IMR-90 (cell line): ENCODE measurements at regions not wholly inside any gene's neighbourhood (a gene's known extent, or its start where the extent isn't known, plus 50 kb on each side); places are given as distances from the start of the nearest gene placed in this dataset.

Experiments
- ATAC-seq: fragments of 200-7000 bp; cut with Tn5 transposase; 2 replicates; pipeline ENCODE4 v1.9.1; 2020; ENCODE audit warnings: low read depth, mild to moderate bottlenecking, moderate library complexity
- BruUV-seq: library from RNA; stranded (reverse); fragments of 400-500 nt; replicated peaks from 2 replicates; lab custom pipeline; 2021; lab: Mats Ljungman, UMichigan
- CTCF ChIA-PET: fragments of 300-600 bp; formaldehyde crosslinking; extraction: SDS; loops from one replicate; lab custom pipeline; 2021; ENCODE audit warnings: antibody characterized with exemption; lab: Yijun Ruan, JAX
- POLR2A ChIA-PET: fragments of 300-600 bp; sonication (Branson Sonifier 250); formaldehyde crosslinking; loops from one replicate; lab custom pipeline; 2022; ENCODE audit warnings: antibody characterized with exemption; ENCODE audit not compliant: unreplicated experiment; lab: Charles Lee
- DNase-seq: peaks from one replicate; pipeline ENCODE4 v3.0.0; 2013
- H2AFZ ChIP-seq: replicated peaks from 2 replicates; pipeline ENCODE3; 2013; ENCODE audit warnings: low read length, mild to moderate bottlenecking; ENCODE audit not compliant: poor library complexity
- H2AK5ac ChIP-seq: 2 replicates; pipeline ENCODE4 v1.6.1; 2013; ENCODE audit warnings: low read depth, low read length, inconsistent platforms
- H2AK9ac ChIP-seq: replicated peaks from 2 replicates; pipeline ENCODE3; 2013; ENCODE audit warnings: mild to moderate bottlenecking, low read depth, low read length, moderate library complexity; ENCODE audit not compliant: poor library complexity
- H2BK120ac ChIP-seq: 2 replicates; pipeline ENCODE4 v1.6.1; 2013; ENCODE audit warnings: low read depth, low read length, inconsistent platforms
- H2BK15ac ChIP-seq: 3 replicates; pipeline ENCODE4 v1.6.1; 2013; ENCODE audit warnings: low read depth, low read length, inconsistent platforms
- H2BK20ac ChIP-seq: 2 replicates; pipeline ENCODE4 v1.6.1; 2013; ENCODE audit warnings: low read depth, mild to moderate bottlenecking, inconsistent platforms, low read length, moderate library complexity
- H2BK5ac ChIP-seq: 2 replicates; pipeline ENCODE4 v1.6.1; 2013; ENCODE audit warnings: mild to moderate bottlenecking, low read depth, low read length, inconsistent platforms; ENCODE audit not compliant: poor library complexity, severe bottlenecking
- H3K14ac ChIP-seq: replicated peaks from 2 replicates; pipeline ENCODE4 v1.6.1; 2013; ENCODE audit warnings: low read depth, low read length, inconsistent platforms
- H3K18ac ChIP-seq: 2 replicates; pipeline ENCODE4 v1.6.1; 2013; ENCODE audit warnings: low read depth, low read length, control low read depth
- H3K23ac ChIP-seq: 2 replicates; pipeline ENCODE4 v1.6.1; 2013; ENCODE audit warnings: low read depth, low read length, inconsistent platforms
- H3K27ac ChIP-seq: 2 replicates; pipeline ENCODE4 v1.5.1; 2013; ENCODE audit warnings: mild to moderate bottlenecking, control low read depth, low read length; ENCODE audit not compliant: insufficient read depth
- H3K27me3 ChIP-seq: 2 replicates; pipeline ENCODE4 v1.6.1; 2013; ENCODE audit warnings: low read length; ENCODE audit not compliant: control insufficient read depth, insufficient read depth
- H3K36me3 ChIP-seq: 2 replicates; pipeline ENCODE4 v1.6.1; 2013; ENCODE audit warnings: low read length, mixed read lengths; ENCODE audit not compliant: control insufficient read depth, insufficient read depth
- H3K4ac ChIP-seq: 2 replicates; pipeline ENCODE4 v1.6.1; 2013; ENCODE audit warnings: low read depth, low read length, inconsistent platforms
- H3K4me1 ChIP-seq: 2 replicates; pipeline ENCODE4 v1.6.1; 2013; ENCODE audit warnings: low read length, mixed read lengths; ENCODE audit not compliant: control insufficient read depth, insufficient read depth
- H3K4me2 ChIP-seq: 2 replicates; pipeline ENCODE4 v1.6.1; 2013; ENCODE audit warnings: low read depth, mild to moderate bottlenecking, control low read depth, low read length, moderate library complexity
- H3K4me3 ChIP-seq: 2 replicates; pipeline ENCODE4 v1.5.1; 2013; ENCODE audit warnings: low read depth, mild to moderate bottlenecking, control low read depth, low read length, moderate library complexity; ENCODE audit not compliant: insufficient read depth
- H3K56ac ChIP-seq: 2 replicates; pipeline ENCODE4 v1.6.1; 2013; ENCODE audit warnings: low read length, inconsistent platforms; ENCODE audit not compliant: insufficient read depth; ENCODE audit errors: extremely low read depth
- H3K79me1 ChIP-seq, 2 experiments: 2 replicates each; pipeline ENCODE4 v1.6.1; 2013; ENCODE audit warnings: low read length in 2 of 2, inconsistent platforms in 1 of 2, low read depth in 1 of 2
- H3K9ac ChIP-seq: 2 replicates; pipeline ENCODE4 v1.6.1; 2013; ENCODE audit warnings: low read depth, low read length, control low read depth
- H3K9me1 ChIP-seq: 2 replicates; pipeline ENCODE4 v1.6.1; 2013; ENCODE audit warnings: low read length, inconsistent platforms; ENCODE audit not compliant: insufficient read depth
- H3K9me3 ChIP-seq: 2 replicates; pipeline ENCODE4 v1.6.1; 2013; ENCODE audit warnings: low read length; ENCODE audit not compliant: control insufficient read depth, insufficient read depth
- H4K20me1 ChIP-seq: 2 replicates; pipeline ENCODE4 v1.6.1; 2013; ENCODE audit warnings: low read length, inconsistent platforms; ENCODE audit not compliant: insufficient read depth
- H4K5ac ChIP-seq: 2 replicates; pipeline ENCODE4 v1.6.1; 2013; ENCODE audit warnings: mild to moderate bottlenecking, low read depth, low read length, control low read depth
- H4K8ac ChIP-seq, 2 experiments: 2 replicates each; pipeline ENCODE4 v1.6.1; 2013; ENCODE audit warnings: low read depth in 2 of 2, low read length in 2 of 2, control low read depth in 1 of 2, inconsistent platforms in 1 of 2
- H4K91ac ChIP-seq: 2 replicates; pipeline ENCODE4 v1.6.1; 2013; ENCODE audit warnings: low read depth, low read length, inconsistent platforms; ENCODE audit not compliant: insufficient read depth
- BHLHE40 ChIP-seq: fragments of 150-350 bp; IDR thresholded peaks from 2 replicates; pipeline ENCODE4 v1.6.1; 2016; ENCODE audit warnings: mild to moderate bottlenecking, low read depth, low read length
- CEBPB ChIP-seq: IDR thresholded peaks from 2 replicates; pipeline ENCODE4 v1.6.1; 2012; ENCODE audit warnings: low read depth, low read length, improper control_type of control experiment
- CHD1 ChIP-seq: IDR thresholded peaks from 2 replicates; pipeline ENCODE4 v1.6.1; 2012; ENCODE audit warnings: low read depth, low read length, improper control_type of control experiment
- FOS ChIP-seq: fragments of 150-350 bp; IDR thresholded peaks from 2 replicates; pipeline ENCODE4 v1.6.1; 2016; ENCODE audit warnings: low read depth, low read length
- MAFK ChIP-seq: IDR thresholded peaks from 2 replicates; pipeline ENCODE4 v1.6.1; 2012; ENCODE audit warnings: low read depth, low read length, improper control_type of control experiment
- MAZ ChIP-seq: IDR thresholded peaks from 2 replicates; pipeline ENCODE4 v1.6.1; 2012; ENCODE audit warnings: low read depth, mild to moderate bottlenecking, low read length, improper control_type of control experiment, moderate library complexity, borderline replicate concordance
- MXI1 ChIP-seq: IDR thresholded peaks from 2 replicates; pipeline ENCODE4 v1.6.1; 2012; ENCODE audit warnings: low read depth, mild to moderate bottlenecking, low read length, moderate library complexity, borderline replicate concordance
- NFE2L2 ChIP-seq: fragments of 150-350 bp; IDR thresholded peaks from 2 replicates; pipeline ENCODE4 v1.6.1; 2016; ENCODE audit warnings: low read depth, mild to moderate bottlenecking, low read length
- POLR2A ChIP-seq: IDR thresholded peaks from 2 replicates; pipeline ENCODE4 v1.6.1; 2012; ENCODE audit warnings: mild to moderate bottlenecking, low read depth, low read length
- RAD21 ChIP-seq: IDR thresholded peaks from 2 replicates; pipeline ENCODE4 v1.6.1; 2012; ENCODE audit warnings: low read length, improper control_type of control experiment
- RCOR1 ChIP-seq: IDR thresholded peaks from 2 replicates; pipeline ENCODE4 v1.6.1; 2012; ENCODE audit warnings: mild to moderate bottlenecking, low read length, improper control_type of control experiment; ENCODE audit not compliant: insufficient replicate concordance
- RFX5 ChIP-seq: IDR thresholded peaks from 2 replicates; pipeline ENCODE4 v1.8.0; 2012; ENCODE audit warnings: low read depth, mild to moderate bottlenecking, low read length, moderate library complexity
- SMC3 ChIP-seq: fragments of 150-350 bp; IDR thresholded peaks from 2 replicates; pipeline ENCODE4 v1.6.1; 2016; ENCODE audit warnings: low read depth, mild to moderate bottlenecking, antibody characterized with exemption, low read length, moderate library complexity
- WGBS, 2 experiments: methylation state at CpG; one replicate each; pipeline versions ENCODE4 v1.1.5 to v1.1.7; 2013; ENCODE audit warnings: missing lambda C conversion rate in 2 of 2; ENCODE audit not compliant: insufficient read length in 1 of 2; ENCODE audit errors: extremely low coverage in 2 of 2; 5-methylcytosine and 5-hydroxymethylcytosine counted together
- dilution Hi-C: fragments of 300-500 bp; cut with HindIII; formaldehyde crosslinking; loops from one replicate; pipeline ENCODE4 v1.14.3; 2018; ENCODE audit warnings: low sequenced_read_pairs; ENCODE audit not compliant: unreplicated experiment
- in situ Hi-C: fragments of 300-500 bp; cut with MboI; formaldehyde crosslinking; loops from 3 replicates; pipeline ENCODE4 v1.14.3; 2019; ENCODE audit warnings: low sequenced_read_pairs, inconsistent platforms, mixed read lengths
- intact Hi-C: fragments of 100-400 bp; cut with micrococcal nuclease; formaldehyde crosslinking; loops from 2 replicates; pipeline ENCODE4 v1.10.0; 2022
- TF ChIP-seq, protein P1 (sequence below): conservative IDR thresholded peaks from 2 replicates; pipeline ENCODE4 v1.5.1; 2012; ENCODE audit warnings: mild to moderate bottlenecking, low read depth, low read length, improper control_type of control experiment
- TF ChIP-seq, protein P2 (sequence below): fragments of 150-350 bp; IDR thresholded peaks from 2 replicates; pipeline ENCODE4 v1.6.1; 2017; ENCODE audit warnings: mild to moderate bottlenecking, antibody characterized with exemption, low read length, low read depth
- TF ChIP-seq, protein P3 (sequence below): fragments of 150-350 bp; IDR thresholded peaks from 2 replicates; pipeline ENCODE4 v1.6.1; 2016; ENCODE audit warnings: low read depth, mild to moderate bottlenecking, low read length, moderate library complexity, borderline replicate concordance

DNA sequence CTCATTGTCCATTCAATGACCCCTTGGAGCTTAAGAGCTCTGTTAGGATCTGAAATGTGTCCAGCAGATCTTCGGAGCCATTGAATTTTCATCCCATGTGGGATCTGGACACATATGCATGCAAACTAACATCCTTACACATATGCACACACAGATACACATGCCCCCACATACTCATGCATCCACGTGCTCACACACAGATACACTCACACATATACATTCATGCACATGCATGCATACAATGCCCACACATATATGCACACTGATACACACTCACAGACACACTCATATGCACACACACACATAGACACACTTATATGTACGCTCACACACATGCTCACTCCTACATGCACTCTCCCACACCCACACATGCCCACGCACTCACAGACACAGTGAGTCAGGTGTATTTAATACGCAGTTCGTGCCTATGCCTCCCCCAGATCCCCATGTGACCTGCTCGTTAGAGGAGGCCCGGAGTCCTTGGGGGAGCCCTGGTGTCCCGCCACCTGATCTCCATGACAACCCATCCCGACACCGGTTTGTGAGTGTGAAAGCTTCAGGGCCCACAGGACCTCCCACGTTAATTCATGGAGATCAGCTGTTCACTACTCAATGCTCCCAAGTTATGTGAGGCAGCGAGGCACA, 121.9 kb upstream of the SULF2 start:
- no peak overlapping the region for H2BK5ac ChIP-seq
- no peak overlapping the region for H4K5ac ChIP-seq
- no peak overlapping the region for H3K4me2 ChIP-seq
- H3K4me1 ChIP-seq: no peaks in the 10 kb centered on the region
- no peak overlapping the region for H3K18ac ChIP-seq
- WGBS, 2 experiments: 59% methylated on average over 4 of the region's 13 CpGs; no CpG with 5 or more reads in 1 of the 2 experiments
- no peak for ATAC-seq
- H4K8ac ChIP-seq: no peak overlapping the region
- no peak overlapping the region for H2AFZ ChIP-seq
- no peaks in the 10 kb centered on the region for H3K9me1 ChIP-seq
- no peak overlapping the region for H3K9ac ChIP-seq
- ChIA-PET POLR2A (no interaction called here), CTCF (no interaction called here)
- H3K27ac ChIP-seq: no peak overlapping the region
- no peaks in the 10 kb centered on the region; the same call in 1 of the 2 replicates for H3K27me3 ChIP-seq
- no peak overlapping the region for H2AK9ac ChIP-seq
- H4K20me1 ChIP-seq: no peaks in the 10 kb centered on the region
- intact Hi-C loops: no loop called here
- dilution Hi-C loops: no loop called here
- no peak overlapping the region for H3K4me3 ChIP-seq
- H3K14ac ChIP-seq: no peak overlapping the region
- H2BK120ac ChIP-seq: no peak overlapping the region
- H2AK5ac ChIP-seq: no peak overlapping the region
- H3K79me1 ChIP-seq: no peaks in the 10 kb centered on the region
- no peak overlapping the region for H3K4ac ChIP-seq
- H4K91ac ChIP-seq: no peak overlapping the region
- H2BK15ac ChIP-seq: no peak overlapping the region
- DNase-seq: no peak
- H3K36me3 ChIP-seq: no peaks in the 10 kb centered on the region
- no peak overlapping the region for H2BK20ac ChIP-seq
- no peak for TF ChIP-seq NFE2L2
- TF ChIP-seq MAZ: no peak
- TF ChIP-seq CEBPB: no peak
- no peak for TF ChIP-seq FOS
- TF ChIP-seq, protein P1, sequence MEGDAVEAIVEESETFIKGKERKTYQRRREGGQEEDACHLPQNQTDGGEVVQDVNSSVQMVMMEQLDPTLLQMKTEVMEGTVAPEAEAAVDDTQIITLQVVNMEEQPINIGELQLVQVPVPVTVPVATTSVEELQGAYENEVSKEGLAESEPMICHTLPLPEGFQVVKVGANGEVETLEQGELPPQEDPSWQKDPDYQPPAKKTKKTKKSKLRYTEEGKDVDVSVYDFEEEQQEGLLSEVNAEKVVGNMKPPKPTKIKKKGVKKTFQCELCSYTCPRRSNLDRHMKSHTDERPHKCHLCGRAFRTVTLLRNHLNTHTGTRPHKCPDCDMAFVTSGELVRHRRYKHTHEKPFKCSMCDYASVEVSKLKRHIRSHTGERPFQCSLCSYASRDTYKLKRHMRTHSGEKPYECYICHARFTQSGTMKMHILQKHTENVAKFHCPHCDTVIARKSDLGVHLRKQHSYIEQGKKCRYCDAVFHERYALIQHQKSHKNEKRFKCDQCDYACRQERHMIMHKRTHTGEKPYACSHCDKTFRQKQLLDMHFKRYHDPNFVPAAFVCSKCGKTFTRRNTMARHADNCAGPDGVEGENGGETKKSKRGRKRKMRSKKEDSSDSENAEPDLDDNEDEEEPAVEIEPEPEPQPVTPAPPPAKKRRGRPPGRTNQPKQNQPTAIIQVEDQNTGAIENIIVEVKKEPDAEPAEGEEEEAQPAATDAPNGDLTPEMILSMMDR: no peak
- TF ChIP-seq RFX5: no peak
- no peak for TF ChIP-seq MAFK
- TF ChIP-seq POLR2A: no peak
- no peak for TF ChIP-seq CHD1
- TF ChIP-seq, protein P2, sequence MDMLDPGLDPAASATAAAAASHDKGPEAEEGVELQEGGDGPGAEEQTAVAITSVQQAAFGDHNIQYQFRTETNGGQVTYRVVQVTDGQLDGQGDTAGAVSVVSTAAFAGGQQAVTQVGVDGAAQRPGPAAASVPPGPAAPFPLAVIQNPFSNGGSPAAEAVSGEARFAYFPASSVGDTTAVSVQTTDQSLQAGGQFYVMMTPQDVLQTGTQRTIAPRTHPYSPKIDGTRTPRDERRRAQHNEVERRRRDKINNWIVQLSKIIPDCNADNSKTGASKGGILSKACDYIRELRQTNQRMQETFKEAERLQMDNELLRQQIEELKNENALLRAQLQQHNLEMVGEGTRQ: no peak
- TF ChIP-seq, protein P3, sequence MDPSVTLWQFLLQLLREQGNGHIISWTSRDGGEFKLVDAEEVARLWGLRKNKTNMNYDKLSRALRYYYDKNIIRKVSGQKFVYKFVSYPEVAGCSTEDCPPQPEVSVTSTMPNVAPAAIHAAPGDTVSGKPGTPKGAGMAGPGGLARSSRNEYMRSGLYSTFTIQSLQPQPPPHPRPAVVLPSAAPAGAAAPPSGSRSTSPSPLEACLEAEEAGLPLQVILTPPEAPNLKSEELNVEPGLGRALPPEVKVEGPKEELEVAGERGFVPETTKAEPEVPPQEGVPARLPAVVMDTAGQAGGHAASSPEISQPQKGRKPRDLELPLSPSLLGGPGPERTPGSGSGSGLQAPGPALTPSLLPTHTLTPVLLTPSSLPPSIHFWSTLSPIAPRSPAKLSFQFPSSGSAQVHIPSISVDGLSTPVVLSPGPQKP: no peak
- no peak for TF ChIP-seq RAD21
- no peak for TF ChIP-seq MXI1
- TF ChIP-seq RCOR1: no peak
- TF ChIP-seq BHLHE40: no peak
- TF ChIP-seq SMC3: no peak
- H3K9me3 ChIP-seq: no peaks in the 10 kb centered on the region
- BruUV-seq: no TSS peak
- in situ Hi-C loops: no loop called here
- no peak overlapping the region for H3K56ac ChIP-seq
- H3K23ac ChIP-seq: no peak overlapping the region
